HCT116 (cell line): ENCODE measurements at regions not wholly inside any gene's neighbourhood (a gene's known extent, or its start where the extent isn't known, plus 50 kb on each side); places are given as distances from the start of the nearest gene placed in this dataset.

Experiments used
- ATAC-seq: fragments of 200-7000 bp; cut with Tn5 transposase; 2 replicates; pipeline ENCODE4 v1.9.1; 2020; ENCODE audit warnings: mild to moderate bottlenecking, moderate library complexity
- BruUV-seq: library from RNA; stranded (reverse); fragments of 400-500 nt; replicated peaks from 2 replicates; lab custom pipeline; 2021; lab: Mats Ljungman, UMichigan
- CTCF ChIA-PET: fragments of 300-600 bp; sonication (Branson Sonifier 250); formaldehyde crosslinking; loops from one replicate; lab custom pipeline; 2021; ENCODE audit warnings: antibody characterized with exemption; lab: Charles Lee
- POLR2A ChIA-PET: fragments of 300-600, 350-600 bp; sonication (Branson Sonifier 250); formaldehyde crosslinking; loops from one replicate; lab custom pipeline; 2021; ENCODE audit warnings: antibody characterized with exemption; lab: Charles Lee
- RAD21 ChIA-PET, 2 experiments: fragments of 300-600 bp; sonication (Branson Sonifier 250); formaldehyde crosslinking; loops; one replicate each; lab custom pipeline; 2023; ENCODE audit warnings: low total read pairs in 2 of 2; ENCODE audit not compliant: uncharacterized antibody in 2 of 2, unreplicated experiment in 2 of 2, low non-redundant PET in 1 of 2; lab: Charles Lee
- DNase-seq: peaks from one replicate; pipeline ENCODE4 v3.0.0-alpha.2; 2010; ENCODE audit warnings: low read depth, low spot score
- H2AFZ ChIP-seq: fragments of 200-600 bp; shearing (Covaris generic), sonication (generic); 2 replicates; pipeline ENCODE4 v1.6.1; 2017; ENCODE audit warnings: low read depth, mixed run types, mixed read lengths, antibody characterized with exemption, low read length; ENCODE audit not compliant: poor library complexity, severe bottlenecking
- H3K27ac ChIP-seq: 2 replicates; pipeline ENCODE4 v1.5.1; 2012; ENCODE audit warnings: low read depth, low read length
- H3K27me3 ChIP-seq: fragments of 200-600 bp; sonication (generic); 2 replicates; pipeline ENCODE4 v1.6.1; 2016; ENCODE audit warnings: mixed run types, low read length, mixed read lengths; ENCODE audit not compliant: insufficient read depth
- H3K36me3 ChIP-seq, 2 experiments: fragments of 200-500 bp in 1 of 2; fragments of 200-600 bp in 1 of 2; sonication (Bioruptor generic) in 1 of 2; sonication (generic) in 1 of 2; 2 replicates each; pipeline versions ENCODE4 v1.5.1 to v1.6.1; 2014 to 2016; ENCODE audit warnings: low read length in 2 of 2, inconsistent platforms in 1 of 2, mixed read lengths in 1 of 2, mixed run types in 1 of 2; ENCODE audit not compliant: insufficient read depth in 2 of 2, control insufficient read depth in 1 of 2
- H3K4me1 ChIP-seq, 2 experiments: fragments of 200-600 bp in 1 of 2; sonication (generic) in 1 of 2; 2 replicates each; pipeline versions ENCODE4 v1.5.1 to v1.6.1; 2012 to 2017; ENCODE audit warnings: low read length in 2 of 2, inconsistent platforms in 1 of 2, mild to moderate bottlenecking in 1 of 2, mixed read lengths in 1 of 2, mixed run types in 1 of 2, moderate library complexity in 1 of 2; ENCODE audit not compliant: insufficient read depth in 2 of 2, control insufficient read depth in 1 of 2
- H3K4me2 ChIP-seq: fragments of 200-600 bp; sonication (generic); 2 replicates; pipeline ENCODE4 v1.6.1; 2017; ENCODE audit warnings: mixed run types, low read length, mixed read lengths
- H3K4me3 ChIP-seq, 2 experiments: fragments of 200-600 bp in 1 of 2; sonication (generic) in 1 of 2; replicated peaks in 1 of 2; 2 replicates each; pipeline ENCODE4 v1.5.1; 2011 to 2016; ENCODE audit warnings: low read length in 2 of 2, control low read depth in 1 of 2, low read depth in 1 of 2, mild to moderate bottlenecking in 1 of 2, mixed read lengths in 1 of 2, mixed run types in 1 of 2
- H3K79me2 ChIP-seq: fragments of 200-600 bp; sonication (generic); 2 replicates; pipeline ENCODE4 v1.6.1; 2017; ENCODE audit warnings: mild to moderate bottlenecking, mixed run types, low read length, moderate library complexity, mixed read lengths; ENCODE audit not compliant: insufficient read depth
- H3K9ac ChIP-seq: fragments of 200-600 bp; sonication (generic); 2 replicates; pipeline ENCODE4 v1.6.1; 2016; ENCODE audit warnings: low read length, mixed read lengths
- H3K9me2 ChIP-seq: fragments of 200-600 bp; sonication (generic), shearing (Covaris generic); 2 replicates; pipeline ENCODE4 v1.6.1; 2017; ENCODE audit warnings: mixed run types, mild to moderate bottlenecking, moderate library complexity; ENCODE audit not compliant: insufficient read depth
- H3K9me3 ChIP-seq, 2 experiments: fragments of 200-500 bp in 1 of 2; fragments of 200-600 bp in 1 of 2; sonication (Bioruptor generic) in 1 of 2; sonication (generic) in 1 of 2; 2 replicates each; pipeline ENCODE4 v1.6.1; 2014 to 2017; ENCODE audit warnings: low read length in 2 of 2, mixed read lengths in 2 of 2, inconsistent platforms in 1 of 2, low read depth in 1 of 2, mild to moderate bottlenecking in 1 of 2, mixed run types in 1 of 2, moderate library complexity in 1 of 2; ENCODE audit not compliant: control insufficient read depth in 1 of 2, insufficient read depth in 1 of 2
- H4K20me1 ChIP-seq: fragments of 200-600 bp; sonication (generic), shearing (Covaris generic); 2 replicates; pipeline ENCODE4 v1.6.1; 2017; ENCODE audit warnings: mixed run types, mild to moderate bottlenecking, moderate library complexity; ENCODE audit not compliant: insufficient read depth
- CEBPB ChIP-seq: IDR thresholded peaks from 2 replicates; pipeline ENCODE4 v1.6.1; 2012; ENCODE audit warnings: low read depth
- EZH2 ChIP-seq: fragments of 200-600 bp; sonication (generic); IDR thresholded peaks from 2 replicates; pipeline ENCODE4 v1.6.1; 2017; ENCODE audit warnings: antibody characterized with exemption, mixed run types
- EZH2phosphoT487 ChIP-seq: fragments of 200-600 bp; IDR thresholded peaks from 2 replicates; pipeline ENCODE4 v1.6.1; 2018; ENCODE audit warnings: antibody characterized with exemption, borderline replicate concordance
- POLR2A ChIP-seq: IDR thresholded peaks from 2 replicates; pipeline ENCODE4 v1.7.0; 2011; ENCODE audit warnings: borderline replicate concordance; ENCODE audit not compliant: insufficient read depth, insufficient read length; ENCODE audit errors: extremely low read depth
- SP1 ChIP-seq: IDR thresholded peaks from 2 replicates; pipeline ENCODE4 v1.6.1; 2012; ENCODE audit warnings: low read depth
- ZBTB33 ChIP-seq: IDR thresholded peaks from 2 replicates; pipeline ENCODE4 v1.6.1; 2011; ENCODE audit warnings: mild to moderate bottlenecking, low read length, moderate library complexity; ENCODE audit not compliant: insufficient replicate concordance; ENCODE audit errors: extremely low read depth
- ZFX ChIP-seq: fragments of 450-650 bp; IDR thresholded peaks from 2 replicates; pipeline ENCODE4 v1.6.1; 2017
- intact Hi-C: fragments of 100-400 bp; cut with micrococcal nuclease; formaldehyde crosslinking; loops from 2 replicates; pipeline ENCODE4 v1.10.0; 2022
- TF ChIP-seq, protein P1 (sequence below): IDR thresholded peaks from 2 replicates; pipeline ENCODE4 v1.6.1; 2012
- TF ChIP-seq, protein P2 (sequence below), 3 experiments: fragments of 200-600 bp in 1 of 3; sonication (generic) in 1 of 3; IDR thresholded peaks in 2 of 3; conservative IDR thresholded peaks in 1 of 3; 2 replicates each; pipeline ENCODE4 v1.5.1; 2012 to 2017; ENCODE audit warnings: low read depth in 2 of 3, low read length in 2 of 3, antibody characterized with exemption in 1 of 3, borderline replicate concordance in 1 of 3, control low read depth in 1 of 3, mild to moderate bottlenecking in 1 of 3, mixed read lengths in 1 of 3, mixed run types in 1 of 3, moderate library complexity in 1 of 3; ENCODE audit not compliant: insufficient read depth in 1 of 3
- TF ChIP-seq, protein P3 (sequence below): IDR thresholded peaks from 2 replicates; pipeline ENCODE4 v1.6.1; 2012; ENCODE audit warnings: low read depth

DNA sequence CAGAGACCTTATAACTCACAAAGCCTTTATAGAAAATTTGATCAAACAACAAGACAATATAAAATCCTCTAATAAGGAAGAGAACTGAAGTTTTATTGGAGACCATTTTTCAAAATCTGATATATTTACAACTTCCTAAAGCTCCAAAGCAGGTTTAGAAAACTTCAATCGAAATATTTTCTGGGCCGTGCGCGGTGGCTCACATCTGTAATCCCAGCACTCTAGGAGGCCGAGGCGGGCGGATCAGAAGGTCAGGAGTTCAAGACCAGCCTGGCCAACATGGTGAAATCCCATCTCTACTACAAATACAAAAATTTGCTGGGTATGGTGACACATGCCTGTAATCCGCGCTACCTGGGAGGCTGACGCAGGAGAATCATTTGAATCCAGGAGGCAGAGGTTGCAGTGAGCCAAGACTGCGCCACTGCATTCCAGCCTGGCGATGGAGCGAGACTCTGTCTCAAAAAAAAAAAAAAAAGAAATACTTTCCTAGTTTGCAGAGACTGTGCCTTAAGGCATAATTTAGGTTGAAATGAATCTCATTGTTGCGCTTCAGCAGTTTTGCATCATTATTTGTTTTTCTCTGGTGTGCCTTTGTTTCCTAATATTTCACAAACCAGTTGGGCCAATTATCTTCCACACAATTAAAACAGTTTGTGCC is 60.6 kb upstream of the ASIP start:
- no peak for DNase-seq
- ATAC-seq: no peak
- Histone ChIP-seq H3K79me2 (no peaks in the 10 kb centered on the region), H2AFZ (no peak overlapping the region), H3K9ac (no peak overlapping the region), H3K4me1 (no peaks in the 10 kb centered on the region), H3K27ac (no peak overlapping the region), H3K36me3 (no peaks in the 10 kb centered on the region), H3K4me3 (no peak overlapping the region), H3K27me3 (no peaks in the 10 kb centered on the region), H3K4me2 (no peak overlapping the region), H4K20me1 (no peaks in the 10 kb centered on the region), H3K9me3 (no peaks in the 10 kb centered on the region), H3K9me2 (no peaks in the 10 kb centered on the region)
- no TSS peak for BruUV-seq
- ChIA-PET CTCF (no interaction called here), POLR2A (no interaction called here), RAD21 (no interaction called here)
- intact Hi-C loops: no loop called here
- TF ChIP-seq, protein P1, sequence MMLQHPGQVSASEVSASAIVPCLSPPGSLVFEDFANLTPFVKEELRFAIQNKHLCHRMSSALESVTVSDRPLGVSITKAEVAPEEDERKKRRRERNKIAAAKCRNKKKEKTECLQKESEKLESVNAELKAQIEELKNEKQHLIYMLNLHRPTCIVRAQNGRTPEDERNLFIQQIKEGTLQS: no peak
- TF ChIP-seq ZBTB33: no peak
- TF ChIP-seq, protein P2, sequence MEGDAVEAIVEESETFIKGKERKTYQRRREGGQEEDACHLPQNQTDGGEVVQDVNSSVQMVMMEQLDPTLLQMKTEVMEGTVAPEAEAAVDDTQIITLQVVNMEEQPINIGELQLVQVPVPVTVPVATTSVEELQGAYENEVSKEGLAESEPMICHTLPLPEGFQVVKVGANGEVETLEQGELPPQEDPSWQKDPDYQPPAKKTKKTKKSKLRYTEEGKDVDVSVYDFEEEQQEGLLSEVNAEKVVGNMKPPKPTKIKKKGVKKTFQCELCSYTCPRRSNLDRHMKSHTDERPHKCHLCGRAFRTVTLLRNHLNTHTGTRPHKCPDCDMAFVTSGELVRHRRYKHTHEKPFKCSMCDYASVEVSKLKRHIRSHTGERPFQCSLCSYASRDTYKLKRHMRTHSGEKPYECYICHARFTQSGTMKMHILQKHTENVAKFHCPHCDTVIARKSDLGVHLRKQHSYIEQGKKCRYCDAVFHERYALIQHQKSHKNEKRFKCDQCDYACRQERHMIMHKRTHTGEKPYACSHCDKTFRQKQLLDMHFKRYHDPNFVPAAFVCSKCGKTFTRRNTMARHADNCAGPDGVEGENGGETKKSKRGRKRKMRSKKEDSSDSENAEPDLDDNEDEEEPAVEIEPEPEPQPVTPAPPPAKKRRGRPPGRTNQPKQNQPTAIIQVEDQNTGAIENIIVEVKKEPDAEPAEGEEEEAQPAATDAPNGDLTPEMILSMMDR (IDR thresholded peaks at IDR 0.05 in 2 of 3, conservative IDR thresholded peaks at IDR 0.05 in 1 of 3; ENCODE audit: borderline replicate concordance in 1 of 3, insufficient read depth in 1 of 3, low read depth in 2 of 3, low read length in 2 of 3): no peak
- no peak for TF ChIP-seq EZH2
- TF ChIP-seq SP1: no peak
- TF ChIP-seq POLR2A: no peak
- no peak for TF ChIP-seq EZH2phosphoT487
- TF ChIP-seq, protein P3, sequence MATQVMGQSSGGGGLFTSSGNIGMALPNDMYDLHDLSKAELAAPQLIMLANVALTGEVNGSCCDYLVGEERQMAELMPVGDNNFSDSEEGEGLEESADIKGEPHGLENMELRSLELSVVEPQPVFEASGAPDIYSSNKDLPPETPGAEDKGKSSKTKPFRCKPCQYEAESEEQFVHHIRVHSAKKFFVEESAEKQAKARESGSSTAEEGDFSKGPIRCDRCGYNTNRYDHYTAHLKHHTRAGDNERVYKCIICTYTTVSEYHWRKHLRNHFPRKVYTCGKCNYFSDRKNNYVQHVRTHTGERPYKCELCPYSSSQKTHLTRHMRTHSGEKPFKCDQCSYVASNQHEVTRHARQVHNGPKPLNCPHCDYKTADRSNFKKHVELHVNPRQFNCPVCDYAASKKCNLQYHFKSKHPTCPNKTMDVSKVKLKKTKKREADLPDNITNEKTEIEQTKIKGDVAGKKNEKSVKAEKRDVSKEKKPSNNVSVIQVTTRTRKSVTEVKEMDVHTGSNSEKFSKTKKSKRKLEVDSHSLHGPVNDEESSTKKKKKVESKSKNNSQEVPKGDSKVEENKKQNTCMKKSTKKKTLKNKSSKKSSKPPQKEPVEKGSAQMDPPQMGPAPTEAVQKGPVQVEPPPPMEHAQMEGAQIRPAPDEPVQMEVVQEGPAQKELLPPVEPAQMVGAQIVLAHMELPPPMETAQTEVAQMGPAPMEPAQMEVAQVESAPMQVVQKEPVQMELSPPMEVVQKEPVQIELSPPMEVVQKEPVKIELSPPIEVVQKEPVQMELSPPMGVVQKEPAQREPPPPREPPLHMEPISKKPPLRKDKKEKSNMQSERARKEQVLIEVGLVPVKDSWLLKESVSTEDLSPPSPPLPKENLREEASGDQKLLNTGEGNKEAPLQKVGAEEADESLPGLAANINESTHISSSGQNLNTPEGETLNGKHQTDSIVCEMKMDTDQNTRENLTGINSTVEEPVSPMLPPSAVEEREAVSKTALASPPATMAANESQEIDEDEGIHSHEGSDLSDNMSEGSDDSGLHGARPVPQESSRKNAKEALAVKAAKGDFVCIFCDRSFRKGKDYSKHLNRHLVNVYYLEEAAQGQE: no peak
- TF ChIP-seq CEBPB: no peak
- no peak for TF ChIP-seq ZFX
